ENCODE measurements at regions not wholly inside any gene's neighbourhood (a gene's known extent, or its start where the extent isn't known, plus 50 kb on each side); places are given as distances from the start of the nearest gene placed in this dataset.

- Histone ChIP-seq H3K9ac (ENCODE audit: control insufficient read depth, insufficient read depth, low read length) (no peak overlapping the region), H3K4me3 (no peak overlapping the region), H3K27ac (ENCODE audit: control insufficient read depth, insufficient read depth) (no peak overlapping the region), H4K20me1 (ENCODE audit: control insufficient read depth, insufficient read depth) (no peaks in the 10 kb centered on the region), H3K4me1 (ENCODE audit: control insufficient read depth, insufficient read depth, low read length) (peaks cover 3% of the 10 kb centered on the region; the same call in 1 of the 2 replicates), H3K79me2 (ENCODE audit: control insufficient read depth, insufficient read depth, low read length) (no peaks in the 10 kb centered on the region), H2AFZ (ENCODE audit: control insufficient read depth, low read depth, low read length) (no peak overlapping the region), H3K9me3 (replicated peaks; ENCODE audit: control insufficient read depth, insufficient read depth, low read length) (no peaks in the 10 kb centered on the region; the same call in 2 of the 3 replicates), H3K36me3 (ENCODE audit: control insufficient read depth in 2 of 2, insufficient read depth in 2 of 2, low read length in 1 of 2) (no peaks in the 10 kb centered on the region), H3K4me2 (ENCODE audit: control insufficient read depth, insufficient read depth) (no peak overlapping the region), H3K27me3 (replicated peaks in 1 of 2; ENCODE audit: control insufficient read depth in 2 of 2, insufficient read depth in 2 of 2, low read length in 1 of 2) (no peaks in the 10 kb centered on the region)
- ChIA-PET RAD21 (ENCODE audit: unreplicated experiment) (no interaction called here), SMC1A (ENCODE audit: uncharacterized antibody, unreplicated experiment) (no interaction called here), POLR2A (no interaction called here), CTCF (no interaction called here)
- no TSS peak for BruUV-seq (replicated peaks)
- intact Hi-C loops (cut with micrococcal nuclease; ENCODE audit: unreplicated experiment) (no loop called here), in situ Hi-C loops (cut with MboI) (no loop called here)
- 37% methylated on average over 4 of the region's 4 CpGs for WGBS (ENCODE audit: insufficient coverage, insufficient replicate concordance, low lambda C conversion rate, missing lambda C conversion rate)
- TF ChIP-seq TCF3 (IDR thresholded peaks at IDR 0.05; ENCODE audit: borderline replicate concordance, insufficient read depth, low read depth, low read length) (no peak), EED (IDR thresholded peaks at IDR 0.05; ENCODE audit: low read depth) (no peak)
- no peak for FAIRE-seq
- no peak for DNase-seq (ENCODE audit: low read depth, low spot score)
- no peak for ATAC-seq
Observed at GRCh38 chr21:38683222-38683621, 122.5 kb upstream of the ETS2 start.

GRCh38 chr21:38688068-38688467 lies 117.7 kb upstream of the ETS2 start:
- no peaks in the 10 kb centered on the region for H3K36me3 ChIP-seq (ENCODE audit: control insufficient read depth in 2 of 2, insufficient read depth in 2 of 2, low read length in 1 of 2)
- no TSS peak for BruUV-seq (replicated peaks)
- H3K9ac ChIP-seq (ENCODE audit: control insufficient read depth, insufficient read depth, low read length) = no peak overlapping the region
- no peaks in the 10 kb centered on the region for H3K27me3 ChIP-seq (replicated peaks in 1 of 2; ENCODE audit: control insufficient read depth in 2 of 2, insufficient read depth in 2 of 2, low read length in 1 of 2)
- no peaks in the 10 kb centered on the region for H3K79me2 ChIP-seq (ENCODE audit: control insufficient read depth, insufficient read depth, low read length)
- H2AFZ ChIP-seq (ENCODE audit: control insufficient read depth, low read depth, low read length) = no peak overlapping the region
- no peaks in the 10 kb centered on the region for H4K20me1 ChIP-seq (ENCODE audit: control insufficient read depth, insufficient read depth)
- DNase-seq (ENCODE audit: low read depth, low spot score) = no peak
- no peak for FAIRE-seq
- ChIA-PET RAD21 (ENCODE audit: unreplicated experiment) (no interaction called here), SMC1A (ENCODE audit: uncharacterized antibody, unreplicated experiment) (no interaction called here), POLR2A (no interaction called here), CTCF (no interaction called here)
- H3K4me2 ChIP-seq (ENCODE audit: control insufficient read depth, insufficient read depth) = no peak overlapping the region
- no peak for ATAC-seq
- intact Hi-C loops (cut with micrococcal nuclease; ENCODE audit: unreplicated experiment) (no loop called here), in situ Hi-C loops (cut with MboI) (no loop called here)
- H3K27ac ChIP-seq (ENCODE audit: control insufficient read depth, insufficient read depth) = no peak overlapping the region
- no peak overlapping the region for H3K4me3 ChIP-seq
- H3K4me1 ChIP-seq (ENCODE audit: control insufficient read depth, insufficient read depth, low read length) = no peaks in the 10 kb centered on the region
- H3K9me3 ChIP-seq (replicated peaks; ENCODE audit: control insufficient read depth, insufficient read depth, low read length) = no peaks in the 10 kb centered on the region
- TF ChIP-seq USF2 (IDR thresholded peaks at IDR 0.05; ENCODE audit: borderline replicate concordance, low read depth, low read length) (no peak), ATF3 (IDR thresholded peaks at IDR 0.05; ENCODE audit: borderline replicate concordance, extremely low read depth, low read depth, low read length) (no peak), RUNX3 (IDR thresholded peaks at IDR 0.05; ENCODE audit: low read length) (no peak), SMARCA5 (IDR thresholded peaks at IDR 0.05) (no peak), ZZZ3 (IDR thresholded peaks at IDR 0.05; ENCODE audit: control insufficient read depth, insufficient read length, low read depth) (no peak), RELA (IDR thresholded peaks at IDR 0.05; ENCODE audit: borderline replicate concordance, partially characterized antibody) (no peak)
- 56% methylated on average over 5 of the region's 5 CpGs for WGBS (ENCODE audit: insufficient coverage, insufficient replicate concordance, low lambda C conversion rate, missing lambda C conversion rate)
